ENCODE measurements at regions not wholly inside any gene's neighbourhood (a gene's known extent, or its start where the extent isn't known, plus 50 kb on each side); places are given as distances from the start of the nearest gene placed in this dataset.

GRCh38 chr20:11181966-11182365, 508.2 kb upstream of the JAG1 start:
- Histone ChIP-seq H3K27ac (ENCODE audit: poor library complexity, severe bottlenecking) (peak overlapping the region; percentile 30), H3K9me3 (ENCODE audit: severe bottlenecking) (peaks cover 12% of the 10 kb centered on the region), H3K4me1 (ENCODE audit: insufficient read depth, poor library complexity, severe bottlenecking) (peaks cover 32% of the 10 kb centered on the region), H3K4me3 (ENCODE audit: severe bottlenecking) (no peak overlapping the region), H3K27me3 (ENCODE audit: insufficient read depth, poor library complexity, severe bottlenecking) (no peaks in the 10 kb centered on the region), H3K36me3 (ENCODE audit: low read depth) (peaks cover 5% of the 10 kb centered on the region; the same call in 1 of the 2 replicates)
- no peak for TF ChIP-seq CTCF (IDR thresholded peaks at IDR 0.05; ENCODE audit: poor library complexity, severe bottlenecking)
- ATAC-seq (ENCODE audit: low read depth) (no peak), DNase-seq (ENCODE audit: low spot score) (no peak)

- ATAC-seq (ENCODE audit: low read depth) (no peak), DNase-seq (ENCODE audit: low spot score) (no peak)
- Histone ChIP-seq H3K27me3 (ENCODE audit: insufficient read depth, poor library complexity, severe bottlenecking) (no peaks in the 10 kb centered on the region), H3K4me3 (ENCODE audit: severe bottlenecking) (no peak overlapping the region), H3K4me1 (ENCODE audit: insufficient read depth, poor library complexity, severe bottlenecking) (peaks cover 32% of the 10 kb centered on the region), H3K27ac (ENCODE audit: poor library complexity, severe bottlenecking) (peak overlapping the region; percentile 30), H3K9me3 (ENCODE audit: severe bottlenecking) (peaks cover 12% of the 10 kb centered on the region), H3K36me3 (ENCODE audit: low read depth) (peaks cover 5% of the 10 kb centered on the region; the same call in 1 of the 2 replicates)
- TF ChIP-seq CTCF (IDR thresholded peaks at IDR 0.05; ENCODE audit: poor library complexity, severe bottlenecking), result no peak
Observed at GRCh38 chr20:11182720-11183119, 508.9 kb upstream of the JAG1 start.

GRCh38 chr20:11186301-11187008, 512.7 kb upstream of the JAG1 start:
- no peak overlapping the region for H3K4me3 ChIP-seq (ENCODE audit: severe bottlenecking)

GRCh38 chr20:11188843-11189603, 515.2 kb upstream of the JAG1 start:
- Histone ChIP-seq H3K36me3 (ENCODE audit: low read depth) (peaks cover 5% of the 10 kb centered on the region; the same call in 1 of the 2 replicates), H3K9me3 (ENCODE audit: severe bottlenecking) (peaks cover 9% of the 10 kb centered on the region), H3K4me3 (ENCODE audit: severe bottlenecking) (no peak overlapping the region), H3K4me1 (ENCODE audit: insufficient read depth, poor library complexity, severe bottlenecking) (peaks cover 15% of the 10 kb centered on the region), H3K27me3 (ENCODE audit: insufficient read depth, poor library complexity, severe bottlenecking) (no peaks in the 10 kb centered on the region), H3K27ac (ENCODE audit: poor library complexity, severe bottlenecking) (no peak overlapping the region)
- no peak for DNase-seq (ENCODE audit: low spot score)
- no peak for TF ChIP-seq CTCF (IDR thresholded peaks at IDR 0.05; ENCODE audit: poor library complexity, severe bottlenecking)
- ATAC-seq (ENCODE audit: low read depth), result no peak

More at GRCh38 chr20:11186301-11187008, 512.7 kb upstream of the JAG1 start:
- ATAC-seq (ENCODE audit: low read depth), result peak; percentile 80
- Histone ChIP-seq H3K9me3 (ENCODE audit: severe bottlenecking) (peaks cover 12% of the 10 kb centered on the region), H3K27me3 (ENCODE audit: insufficient read depth, poor library complexity, severe bottlenecking) (no peaks in the 10 kb centered on the region), H3K4me1 (ENCODE audit: insufficient read depth, poor library complexity, severe bottlenecking) (peaks cover 15% of the 10 kb centered on the region), H3K36me3 (ENCODE audit: low read depth) (peaks cover 5% of the 10 kb centered on the region; the same call in 1 of the 2 replicates), H3K27ac (ENCODE audit: poor library complexity, severe bottlenecking) (peak overlapping the region; percentile 86)
- TF ChIP-seq CTCF (IDR thresholded peaks at IDR 0.05; ENCODE audit: poor library complexity, severe bottlenecking), result no peak
- no peak for DNase-seq (ENCODE audit: low spot score)

All from RWPE2 (cell line).